Esophagus muscularis mucosa (tissue), 4 donors: ENCODE measurements at regions not wholly inside any gene's neighbourhood (a gene's known extent, or its start where the extent isn't known, plus 50 kb on each side); places are given as distances from the start of the nearest gene placed in this dataset.

Experiments used
- DNase-seq: peaks from one replicate; pipeline ENCODE4 v3.0.0-alpha.2; 2017; ENCODE audit errors: extremely low spot score
- H3K27ac ChIP-seq, 4 donors: fragments of 200-600 bp; sonication (generic); replicated peaks in 1 of 4; 1 replicate in 3 of 4; 2 replicates in 1 of 4; pipeline ENCODE4 v1.5.1; 2016 to 2019; ENCODE audit warnings: mild to moderate bottlenecking in 1 of 4
- H3K27me3 ChIP-seq, 4 donors: fragments of 200-600 bp; sonication (generic); one replicate each; pipeline versions ENCODE4 v1.5.1 to v1.6.0; 2016 to 2019
- H3K36me3 ChIP-seq, 4 donors: fragments of 200-600 bp; sonication (generic); one replicate each; pipeline ENCODE4 v1.5.1; 2016 to 2019
- H3K4me1 ChIP-seq, 4 donors: fragments of 200-600 bp; sonication (generic); one replicate each; pipeline ENCODE4 v1.5.1; 2016 to 2019
- H3K4me3 ChIP-seq, 4 donors: fragments of 200-600 bp; sonication (generic); 1 replicate in 2 of 4; 2 replicates in 2 of 4; pipeline ENCODE4 v1.5.1; 2016 to 2019; ENCODE audit warnings: mild to moderate bottlenecking in 4 of 4, moderate library complexity in 1 of 4
- H3K9me3 ChIP-seq, 4 donors: fragments of 200-600 bp; sonication (generic); 1 replicate in 3 of 4; 2 replicates in 1 of 4; pipeline ENCODE4 v1.5.1; 2016 to 2019
- EP300 ChIP-seq: sonication (generic); formaldehyde crosslinking; IDR thresholded peaks from one replicate; pipeline ENCODE4 v1.6.1; 2017; ENCODE audit warnings: antibody characterized with exemption
- POLR2A ChIP-seq: fragments of 450-650 bp; IDR thresholded peaks from one replicate; pipeline ENCODE4 v1.6.1; 2017; ENCODE audit warnings: antibody characterized with exemption, moderate library complexity, mild to moderate bottlenecking, low read depth
- POLR2AphosphoS5 ChIP-seq, 2 donors: sonication (generic); formaldehyde crosslinking; IDR thresholded peaks; one replicate each; pipeline ENCODE4 v1.6.1; 2017; ENCODE audit warnings: antibody characterized with exemption in 2 of 2
- WGBS: methylation state at CpG from one replicate; pipeline ENCODE4 v1.1.5; 2018; 5-methylcytosine and 5-hydroxymethylcytosine counted together
- intact Hi-C: fragments of 100-400 bp; cut with DNase I; formaldehyde crosslinking; loops from one replicate; pipeline ENCODE4 v1.15.1; 2023
- TF ChIP-seq, protein P1 (sequence below), 3 experiments: fragments of 200-600 bp in 2 of 3; fragments of 450-650 bp in 1 of 3; sonication (generic) in 2 of 3; IDR thresholded peaks; one replicate each; pipeline ENCODE4 v1.5.1; 2017 to 2019; ENCODE audit warnings: antibody characterized with exemption in 3 of 3, mild to moderate bottlenecking in 2 of 3, moderate library complexity in 1 of 3

DNA sequence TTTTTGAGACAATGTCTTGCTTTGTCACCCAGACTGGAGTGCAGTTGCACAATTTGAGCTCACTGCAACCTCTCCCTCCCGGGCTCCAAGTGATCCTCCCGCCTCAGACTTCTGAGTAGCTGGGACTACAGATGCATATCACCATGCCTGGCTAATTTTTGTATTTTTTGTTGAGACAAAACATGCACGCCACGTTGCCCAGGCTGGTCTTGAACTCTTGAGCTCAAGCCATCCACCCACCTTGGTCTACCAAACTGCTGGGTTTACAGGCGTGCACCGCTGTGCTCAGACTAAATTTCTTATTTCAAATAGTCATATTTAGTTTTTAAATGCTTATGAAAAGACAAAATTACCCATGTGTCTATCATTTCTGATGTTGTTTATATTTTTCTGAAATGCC lies 2324.1 kb downstream of the MAT2B start:
- WGBS: 84% methylated on average over 6 of the region's 6 CpGs
- Histone ChIP-seq H3K4me3 (no peak overlapping the region), H3K9me3 (no peaks in the 10 kb centered on the region), H3K27me3 (no peaks in the 10 kb centered on the region), H3K4me1 (no peaks in the 10 kb centered on the region), H3K27ac (no peak overlapping the region), H3K36me3 (no peaks in the 10 kb centered on the region)
- DNase-seq: no peak
- TF ChIP-seq, protein P1, sequence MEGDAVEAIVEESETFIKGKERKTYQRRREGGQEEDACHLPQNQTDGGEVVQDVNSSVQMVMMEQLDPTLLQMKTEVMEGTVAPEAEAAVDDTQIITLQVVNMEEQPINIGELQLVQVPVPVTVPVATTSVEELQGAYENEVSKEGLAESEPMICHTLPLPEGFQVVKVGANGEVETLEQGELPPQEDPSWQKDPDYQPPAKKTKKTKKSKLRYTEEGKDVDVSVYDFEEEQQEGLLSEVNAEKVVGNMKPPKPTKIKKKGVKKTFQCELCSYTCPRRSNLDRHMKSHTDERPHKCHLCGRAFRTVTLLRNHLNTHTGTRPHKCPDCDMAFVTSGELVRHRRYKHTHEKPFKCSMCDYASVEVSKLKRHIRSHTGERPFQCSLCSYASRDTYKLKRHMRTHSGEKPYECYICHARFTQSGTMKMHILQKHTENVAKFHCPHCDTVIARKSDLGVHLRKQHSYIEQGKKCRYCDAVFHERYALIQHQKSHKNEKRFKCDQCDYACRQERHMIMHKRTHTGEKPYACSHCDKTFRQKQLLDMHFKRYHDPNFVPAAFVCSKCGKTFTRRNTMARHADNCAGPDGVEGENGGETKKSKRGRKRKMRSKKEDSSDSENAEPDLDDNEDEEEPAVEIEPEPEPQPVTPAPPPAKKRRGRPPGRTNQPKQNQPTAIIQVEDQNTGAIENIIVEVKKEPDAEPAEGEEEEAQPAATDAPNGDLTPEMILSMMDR (IDR thresholded peaks at IDR 0.05): no peak
- TF ChIP-seq POLR2A: no peak
- no peak for TF ChIP-seq EP300
- no peak for TF ChIP-seq POLR2AphosphoS5 (IDR thresholded peaks at IDR 0.05)
- intact Hi-C loops: no loop called here

DNA sequence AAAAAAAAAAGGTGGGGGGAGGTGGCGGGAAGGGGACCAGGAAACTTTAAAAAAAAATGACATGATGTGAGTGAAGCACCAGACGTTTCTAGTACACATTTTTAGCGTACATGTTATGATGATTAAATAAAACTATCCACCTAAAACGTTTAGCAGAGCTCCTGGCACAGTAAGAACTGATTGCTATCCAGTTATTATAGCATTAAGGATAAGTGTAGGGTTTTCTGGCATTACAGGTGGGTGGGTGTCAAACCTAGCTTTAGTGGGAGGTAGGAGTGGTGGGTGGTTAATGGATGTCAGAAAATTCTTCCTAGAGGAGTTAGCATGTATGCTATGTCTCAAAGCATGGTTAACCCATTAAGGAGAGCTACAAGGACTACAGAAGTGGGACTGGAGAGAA lies 2329.5 kb downstream of the MAT2B start:
- Histone ChIP-seq H3K36me3 (no peaks in the 10 kb centered on the region), H3K27ac (no peak overlapping the region), H3K4me3 (no peak overlapping the region), H3K27me3 (no peaks in the 10 kb centered on the region), H3K9me3 (no peaks in the 10 kb centered on the region), H3K4me1 (no peaks in the 10 kb centered on the region)
- no peak for TF ChIP-seq POLR2A
- TF ChIP-seq, protein P1 (IDR thresholded peaks at IDR 0.05): no peak
- TF ChIP-seq POLR2AphosphoS5 (IDR thresholded peaks at IDR 0.05): no peak
- TF ChIP-seq EP300: no peak
- DNase-seq: no peak
- WGBS: 59% methylated on average over 4 of the region's 4 CpGs
- intact Hi-C loops: no loop called here

DNA sequence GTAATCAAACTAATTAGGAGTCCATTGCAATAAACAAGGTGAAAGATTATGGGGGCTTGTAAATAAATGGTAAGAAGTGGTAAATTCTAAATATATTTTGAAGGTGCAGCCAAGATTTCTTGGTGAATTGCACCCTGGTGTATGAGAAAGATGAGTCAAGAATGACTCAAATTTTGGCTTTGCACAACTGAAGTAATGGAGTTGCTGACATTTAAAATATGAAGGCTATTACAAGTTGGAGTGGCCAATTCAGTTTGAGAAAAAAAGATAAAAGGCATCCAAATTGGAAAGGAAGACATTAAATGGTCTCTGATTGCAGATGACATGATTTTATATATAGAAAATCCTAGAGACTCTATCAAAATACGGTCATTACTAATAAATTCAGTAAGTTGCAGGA lies 2330.6 kb downstream of the MAT2B start:
- DNase-seq: no peak
- intact Hi-C loops: no loop called here
- 84% methylated on average over 1 of the region's 1 CpG for WGBS
- H3K27ac ChIP-seq: no peak overlapping the region
- H3K4me1 ChIP-seq: no peaks in the 10 kb centered on the region
- TF ChIP-seq, protein P1 (IDR thresholded peaks at IDR 0.05): no peak
- TF ChIP-seq EP300 (no peak), POLR2A (no peak), POLR2AphosphoS5 (IDR thresholded peaks at IDR 0.05) (no peak)
- H3K36me3 ChIP-seq: no peaks in the 10 kb centered on the region
- H3K27me3 ChIP-seq: no peaks in the 10 kb centered on the region
- peaks cover 0 to 7% (median 0%) of the 10 kb centered on the region in 4 donors for H3K9me3 ChIP-seq
- no peak overlapping the region for H3K4me3 ChIP-seq

DNA sequence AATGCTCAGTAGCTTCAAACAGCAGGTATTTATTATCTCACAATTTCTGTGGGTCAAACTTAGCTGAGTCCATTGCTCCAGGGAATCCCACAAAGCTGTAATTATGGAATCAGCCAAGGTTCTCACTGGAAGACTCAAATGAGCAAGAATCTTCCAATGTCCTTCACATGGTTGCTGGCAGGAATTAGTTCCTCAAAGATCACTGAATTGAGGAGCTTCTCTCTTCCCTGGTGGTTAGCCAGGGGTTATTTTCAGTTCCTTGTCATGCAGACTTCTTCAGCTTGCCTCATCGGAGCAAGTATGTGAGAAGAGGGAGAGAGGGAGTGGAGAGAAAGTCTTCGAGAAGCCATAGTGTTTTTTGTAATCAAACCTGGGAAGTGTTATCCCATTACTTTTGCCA lies 2331.9 kb downstream of the MAT2B start:
- no peak for DNase-seq
- Histone ChIP-seq H3K36me3 (no peaks in the 10 kb centered on the region), H3K27ac (no peak overlapping the region), H3K4me3 (no peak overlapping the region), H3K9me3 (peaks cover 0 to 7% (median 0%) of the 10 kb centered on the region in 4 donors), H3K4me1 (no peaks in the 10 kb centered on the region), H3K27me3 (no peaks in the 10 kb centered on the region)
- intact Hi-C loops: no loop called here
- TF ChIP-seq, protein P1 (IDR thresholded peaks at IDR 0.05): no peak
- TF ChIP-seq POLR2AphosphoS5 (IDR thresholded peaks at IDR 0.05) (no peak), POLR2A (no peak), EP300 (no peak)
- 75% methylated on average over 2 of the region's 2 CpGs for WGBS

DNA sequence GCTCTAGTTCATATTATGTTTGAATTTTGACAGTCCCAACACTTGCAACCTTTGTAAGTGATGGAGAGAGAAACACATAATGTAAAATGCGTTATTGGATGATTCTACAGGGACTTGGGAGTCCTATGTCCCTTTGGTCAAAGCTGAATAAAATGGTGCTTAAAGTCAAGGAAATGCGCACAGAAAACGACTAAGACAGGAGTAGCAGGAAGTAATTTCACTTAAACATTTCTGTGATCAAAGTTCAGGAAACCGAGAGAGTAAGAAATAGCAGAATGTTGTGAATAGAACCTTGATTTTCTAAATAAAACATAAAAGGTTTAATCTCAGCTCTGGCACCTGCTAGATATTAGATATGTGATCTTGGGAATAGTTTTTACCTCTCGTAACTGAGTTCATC lies 2339.2 kb downstream of the MAT2B start:
- no peak overlapping the region for H3K4me3 ChIP-seq
- intact Hi-C loops: no loop called here
- H3K9me3 ChIP-seq: peaks cover 0 to 7% (median 0%) of the 10 kb centered on the region in 4 donors
- no peaks in the 10 kb centered on the region for H3K36me3 ChIP-seq
- no peaks in the 10 kb centered on the region for H3K27me3 ChIP-seq
- no peak overlapping the region for H3K27ac ChIP-seq
- WGBS: 87% methylated on average over 5 of the region's 5 CpGs
- no peak for DNase-seq
- no peak for TF ChIP-seq POLR2AphosphoS5 (IDR thresholded peaks at IDR 0.05)
- no peak for TF ChIP-seq EP300
- TF ChIP-seq, protein P1 (IDR thresholded peaks at IDR 0.05): no peak
- no peak for TF ChIP-seq POLR2A
- no peaks in the 10 kb centered on the region for H3K4me1 ChIP-seq
